ENCODE measurements at regions not wholly inside any gene's neighbourhood (a gene's known extent, or its start where the extent isn't known, plus 50 kb on each side); places are given as distances from the start of the nearest gene placed in this dataset.

GRCh38 chr18:44039826-44040225 is 640.9 kb upstream of the SETBP1 start:
- Mint-ChIP-seq H3K4me3 (no peak overlapping the region), H3K36me3 (no peaks in the 10 kb centered on the region), H3K27me3 (no peaks in the 10 kb centered on the region), H3K4me1 (ENCODE audit: unreplicated experiment) (peaks cover 7% of the 10 kb centered on the region), H3K9me3 (no peaks in the 10 kb centered on the region), H3K27ac (no peak overlapping the region)
- DNase-seq (ENCODE audit: extremely low spot score, unreplicated experiment), result no peak
- TF ChIP-seq CTCF (conservative IDR thresholded peaks at IDR 0.05), result no peak

DNA sequence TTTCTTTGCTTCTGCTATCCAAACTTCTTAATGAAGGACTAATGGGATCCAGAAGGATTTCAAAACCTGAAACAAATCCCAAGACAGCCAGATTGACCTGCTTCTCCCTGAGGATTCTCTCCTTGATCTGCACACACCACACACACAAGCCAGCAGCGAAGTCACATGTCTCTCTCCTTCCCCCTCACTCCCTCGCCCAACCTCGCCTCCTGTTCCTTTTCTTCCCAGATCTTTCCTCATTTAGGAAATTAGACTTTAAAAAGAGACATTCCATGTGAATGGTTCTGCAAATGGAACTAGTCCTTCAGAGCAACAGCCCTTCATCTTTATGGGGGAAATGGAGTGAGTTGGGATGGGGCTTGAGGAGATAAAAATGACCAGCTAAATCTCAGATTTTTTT is 639.1 kb upstream of the SETBP1 start:
- DNase-seq (ENCODE audit: extremely low spot score, unreplicated experiment), result no peak
- H3K27ac Mint-ChIP-seq, result no peak overlapping the region
- H3K27me3 Mint-ChIP-seq, result no peaks in the 10 kb centered on the region
- H3K9me3 Mint-ChIP-seq, result no peaks in the 10 kb centered on the region
- TF ChIP-seq CTCF (conservative IDR thresholded peaks at IDR 0.05), result no peak
- no peak overlapping the region for H3K4me3 Mint-ChIP-seq
- peaks cover 7% of the 10 kb centered on the region for H3K4me1 Mint-ChIP-seq (ENCODE audit: unreplicated experiment)
- no peaks in the 10 kb centered on the region for H3K36me3 Mint-ChIP-seq

- H3K36me3 Mint-ChIP-seq, result no peaks in the 10 kb centered on the region
- H3K27me3 Mint-ChIP-seq, result no peaks in the 10 kb centered on the region
- H3K4me1 Mint-ChIP-seq (ENCODE audit: unreplicated experiment), result peaks cover 7% of the 10 kb centered on the region
- no peak for TF ChIP-seq CTCF (conservative IDR thresholded peaks at IDR 0.05)
- no peak for DNase-seq (ENCODE audit: extremely low spot score, unreplicated experiment)
- H3K4me3 Mint-ChIP-seq, result no peak overlapping the region
- no peak overlapping the region for H3K27ac Mint-ChIP-seq
- H3K9me3 Mint-ChIP-seq, result no peaks in the 10 kb centered on the region
Observed at GRCh38 chr18:44041961-44042360, 638.7 kb upstream of the SETBP1 start.

DNA sequence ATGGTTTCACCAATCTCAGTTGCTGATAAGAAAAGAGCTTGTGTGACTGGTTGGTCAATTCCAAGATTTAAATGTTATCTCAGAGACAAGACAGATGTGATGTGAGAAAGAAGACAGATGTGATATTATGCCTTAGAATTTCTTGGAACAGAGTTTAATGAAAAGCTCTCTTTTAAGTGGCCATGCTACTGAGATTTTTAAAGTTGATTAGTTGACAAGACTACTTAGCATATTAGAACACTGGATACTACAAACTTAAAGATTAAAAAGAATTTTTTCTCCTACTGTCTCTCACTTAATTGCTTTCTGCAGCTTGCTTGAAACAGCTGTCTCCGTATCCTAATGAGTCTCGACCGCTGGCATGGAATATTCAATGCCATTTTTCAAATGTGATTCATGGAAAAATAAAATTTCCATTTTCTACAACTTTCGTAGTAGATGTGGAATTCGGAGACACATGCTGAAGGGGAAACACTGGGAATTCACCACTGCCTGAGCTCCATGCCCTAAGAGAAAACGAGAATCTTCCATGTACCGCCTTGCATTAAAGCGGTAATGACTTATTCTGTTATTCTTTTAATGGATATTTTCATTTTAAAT is 634.2 kb upstream of the SETBP1 start:
- Mint-ChIP-seq H3K27ac (no peak overlapping the region), H3K27me3 (no peaks in the 10 kb centered on the region), H3K4me3 (no peak overlapping the region), H3K4me1 (ENCODE audit: unreplicated experiment) (peaks cover 4% of the 10 kb centered on the region), H3K9me3 (no peaks in the 10 kb centered on the region), H3K36me3 (no peaks in the 10 kb centered on the region)
- DNase-seq (ENCODE audit: extremely low spot score, unreplicated experiment), result no peak
- no peak for TF ChIP-seq CTCF (conservative IDR thresholded peaks at IDR 0.05)

DNA sequence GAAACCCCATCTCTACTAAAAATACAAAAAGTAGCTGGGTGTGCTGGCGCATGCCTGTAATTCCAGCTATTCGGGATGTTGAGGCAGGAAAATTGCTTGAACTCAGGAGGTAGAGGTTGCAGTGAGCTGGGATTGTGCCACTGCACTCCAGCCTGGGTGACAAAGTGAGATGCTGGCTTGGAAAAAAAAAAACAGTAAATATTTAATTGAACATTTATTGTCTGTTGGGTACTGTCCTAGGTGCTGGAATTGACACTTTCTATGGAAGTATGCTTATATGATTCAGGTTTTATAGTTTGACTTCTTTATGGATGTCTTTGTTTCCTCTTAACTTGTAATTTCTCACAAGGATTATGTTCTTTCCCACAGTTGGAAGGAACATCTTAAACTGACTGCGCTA is 633.1 kb upstream of the SETBP1 start:
- no peaks in the 10 kb centered on the region for H3K9me3 Mint-ChIP-seq
- TF ChIP-seq CTCF (conservative IDR thresholded peaks at IDR 0.05), result no peak
- H3K27ac Mint-ChIP-seq, result no peak overlapping the region
- no peak for DNase-seq (ENCODE audit: extremely low spot score, unreplicated experiment)
- H3K4me1 Mint-ChIP-seq (ENCODE audit: unreplicated experiment), result no peaks in the 10 kb centered on the region
- H3K36me3 Mint-ChIP-seq, result no peaks in the 10 kb centered on the region
- H3K27me3 Mint-ChIP-seq, result no peaks in the 10 kb centered on the region
- no peak overlapping the region for H3K4me3 Mint-ChIP-seq

GRCh38 chr18:44048435-44048834 is 632.3 kb upstream of the SETBP1 start:
- H3K36me3 Mint-ChIP-seq, result no peaks in the 10 kb centered on the region
- no peak overlapping the region for H3K27ac Mint-ChIP-seq
- no peaks in the 10 kb centered on the region for H3K27me3 Mint-ChIP-seq
- no peaks in the 10 kb centered on the region for H3K9me3 Mint-ChIP-seq
- no peaks in the 10 kb centered on the region for H3K4me1 Mint-ChIP-seq (ENCODE audit: unreplicated experiment)
- no peak for DNase-seq (ENCODE audit: extremely low spot score, unreplicated experiment)
- H3K4me3 Mint-ChIP-seq, result no peak overlapping the region
- TF ChIP-seq CTCF (conservative IDR thresholded peaks at IDR 0.05), result no peak
